GM23338 (cell line): ENCODE measurements at regions not wholly inside any gene's neighbourhood (a gene's known extent, or its start where the extent isn't known, plus 50 kb on each side); places are given as distances from the start of the nearest gene placed in this dataset.

ENCODE experiments used
- ATAC-seq: fragments of 200-7000 bp; cut with Tn5 transposase; 3 replicates; pipeline ENCODE4 v1.9.1; 2020
- DNase-seq: peaks from one replicate; pipeline ENCODE4 v3.0.0-alpha.2; 2015; ENCODE audit warnings: low spot score
- H2AFZ ChIP-seq: fragments of 200-600 bp; sonication (generic); 2 replicates; pipeline ENCODE4 v1.8.0; 2016; ENCODE audit warnings: antibody characterized with exemption, mild to moderate bottlenecking, moderate library complexity
- H3F3A ChIP-seq: fragments of 200-600 bp; sonication (generic); replicated peaks from 2 replicates; pipeline ENCODE4 v1.8.0; 2017; ENCODE audit warnings: antibody characterized with exemption, mixed run types, low read depth
- H3K27ac ChIP-seq: fragments of 200-600 bp; sonication (generic); 2 replicates; pipeline ENCODE4 v1.6.1; 2016; ENCODE audit warnings: low read depth
- H3K27me3 ChIP-seq: fragments of 200-600 bp; sonication (generic); 2 replicates; pipeline ENCODE4 v1.8.0; 2016; ENCODE audit warnings: mild to moderate bottlenecking, mixed run types, moderate library complexity; ENCODE audit not compliant: insufficient read depth
- H3K36me3 ChIP-seq: fragments of 200-600 bp; sonication (generic); 2 replicates; pipeline ENCODE4 v1.8.0; 2016; ENCODE audit warnings: mild to moderate bottlenecking; ENCODE audit not compliant: insufficient read depth
- H3K4me1 ChIP-seq: fragments of 200-600 bp; sonication (generic); 2 replicates; pipeline ENCODE4 v1.8.0; 2016; ENCODE audit warnings: mild to moderate bottlenecking, moderate library complexity; ENCODE audit not compliant: insufficient read depth
- H3K4me2 ChIP-seq: fragments of 200-600 bp; sonication (generic); 2 replicates; pipeline ENCODE4 v1.7.1; 2017; ENCODE audit warnings: mixed run types
- H3K4me3 ChIP-seq: fragments of 200-600 bp; sonication (generic); 2 replicates; pipeline ENCODE4 v1.6.1; 2016; ENCODE audit warnings: mixed run types
- H3K79me2 ChIP-seq: fragments of 200-600 bp; sonication (generic); replicated peaks from 2 replicates; pipeline ENCODE4 v1.8.0; 2017; ENCODE audit warnings: mild to moderate bottlenecking; ENCODE audit not compliant: insufficient read depth
- H3K9me2 ChIP-seq: fragments of 200-600 bp; sonication (generic); 2 replicates; pipeline ENCODE4 v1.8.0; 2017; ENCODE audit not compliant: insufficient read depth
- H4K20me1 ChIP-seq: fragments of 200-600 bp; sonication (generic); replicated peaks from 2 replicates; pipeline ENCODE4 v1.8.0; 2017; ENCODE audit warnings: mild to moderate bottlenecking; ENCODE audit not compliant: insufficient read depth
- H3K27ac Mint-ChIP-seq: 2 replicates; pipeline ENCODE4 v1.8.0; 2020; ENCODE audit warnings: inconsistent platforms, mild to moderate bottlenecking, moderate library complexity, mixed read lengths
- H3K27me3 Mint-ChIP-seq: 3 replicates; pipeline ENCODE4 v1.8.0; 2022; ENCODE audit warnings: low read depth, mild to moderate bottlenecking, moderate library complexity, mixed read lengths, inconsistent platforms; ENCODE audit not compliant: insufficient read depth, poor library complexity
- H3K36me3 Mint-ChIP-seq: 3 replicates; pipeline ENCODE4 v1.8.0; 2021; ENCODE audit warnings: low read depth, mild to moderate bottlenecking, inconsistent platforms, moderate library complexity, mixed read lengths
- H3K4me1 Mint-ChIP-seq: 3 replicates; pipeline ENCODE4 v1.8.0; 2020; ENCODE audit warnings: mild to moderate bottlenecking, inconsistent platforms, mixed read lengths
- H3K4me3 Mint-ChIP-seq: 3 replicates; pipeline ENCODE4 v1.8.0; 2021; ENCODE audit warnings: moderate library complexity, mild to moderate bottlenecking, inconsistent platforms, mixed read lengths
- H3K9me3 Mint-ChIP-seq: 3 replicates; pipeline ENCODE4 v1.8.0; 2020; ENCODE audit warnings: moderate library complexity, mild to moderate bottlenecking, inconsistent platforms, mixed read lengths
- ETS1 ChIP-seq: IDR thresholded peaks from 2 replicates; pipeline ENCODE4 v1.6.1; 2016; ENCODE audit warnings: antibody characterized with exemption
- EZH2 ChIP-seq: fragments of 200-600 bp; sonication (generic); IDR thresholded peaks from one replicate; pipeline ENCODE4 v1.8.0; 2017; ENCODE audit warnings: antibody characterized with exemption, mild to moderate bottlenecking, low read depth; ENCODE audit not compliant: unreplicated experiment
- EZH2phosphoT487 ChIP-seq: fragments of 200-600 bp; sonication (generic); IDR thresholded peaks from one replicate; pipeline ENCODE4 v1.8.1; 2018; ENCODE audit warnings: antibody characterized with exemption; ENCODE audit not compliant: unreplicated experiment
- JUNB ChIP-seq: IDR thresholded peaks from one replicate; pipeline ENCODE4 v1.6.1; 2016; ENCODE audit warnings: antibody characterized with exemption; ENCODE audit not compliant: unreplicated experiment
- NANOG ChIP-seq: IDR thresholded peaks from 2 replicates; pipeline ENCODE4 v1.6.1; 2016; ENCODE audit warnings: antibody characterized with exemption, borderline replicate concordance
- POLR2AphosphoS5 ChIP-seq: IDR thresholded peaks from 2 replicates; pipeline ENCODE4 v1.6.1; 2016; ENCODE audit warnings: antibody characterized with exemption, low read depth
- STAT1 ChIP-seq: IDR thresholded peaks from one replicate; pipeline ENCODE4 v1.6.1; 2016; ENCODE audit warnings: antibody characterized with exemption; ENCODE audit not compliant: unreplicated experiment
- ZNF114 ChIP-seq: fragments of 250-450 bp; sonication (Bioruptor Pico); IDR thresholded peaks from 2 replicates; pipeline ENCODE4 v1.5.0; 2020; ENCODE audit warnings: mild to moderate bottlenecking, moderate library complexity
- ZNF331 ChIP-seq: fragments of 250-450 bp; sonication (Bioruptor Pico); IDR thresholded peaks from 2 replicates; pipeline ENCODE4 v1.5.0; 2020; ENCODE audit warnings: low read depth, mild to moderate bottlenecking, moderate library complexity
- TF ChIP-seq, protein P1 (sequence below): IDR thresholded peaks from one replicate; pipeline ENCODE4 v1.6.1; 2018; ENCODE audit warnings: antibody characterized with exemption; ENCODE audit not compliant: unreplicated experiment
- TF ChIP-seq, protein P2 (sequence below), 2 experiments: fragments of 200-600 bp in 1 of 2; sonication (generic) in 1 of 2; conservative IDR thresholded peaks; 2 replicates each; pipeline versions ENCODE4 v1.5.1 to v1.6.1; 2016 to 2017; ENCODE audit warnings: antibody characterized with exemption in 2 of 2, low read depth in 2 of 2, mild to moderate bottlenecking in 2 of 2, moderate library complexity in 1 of 2

- TF ChIP-seq, protein P1, sequence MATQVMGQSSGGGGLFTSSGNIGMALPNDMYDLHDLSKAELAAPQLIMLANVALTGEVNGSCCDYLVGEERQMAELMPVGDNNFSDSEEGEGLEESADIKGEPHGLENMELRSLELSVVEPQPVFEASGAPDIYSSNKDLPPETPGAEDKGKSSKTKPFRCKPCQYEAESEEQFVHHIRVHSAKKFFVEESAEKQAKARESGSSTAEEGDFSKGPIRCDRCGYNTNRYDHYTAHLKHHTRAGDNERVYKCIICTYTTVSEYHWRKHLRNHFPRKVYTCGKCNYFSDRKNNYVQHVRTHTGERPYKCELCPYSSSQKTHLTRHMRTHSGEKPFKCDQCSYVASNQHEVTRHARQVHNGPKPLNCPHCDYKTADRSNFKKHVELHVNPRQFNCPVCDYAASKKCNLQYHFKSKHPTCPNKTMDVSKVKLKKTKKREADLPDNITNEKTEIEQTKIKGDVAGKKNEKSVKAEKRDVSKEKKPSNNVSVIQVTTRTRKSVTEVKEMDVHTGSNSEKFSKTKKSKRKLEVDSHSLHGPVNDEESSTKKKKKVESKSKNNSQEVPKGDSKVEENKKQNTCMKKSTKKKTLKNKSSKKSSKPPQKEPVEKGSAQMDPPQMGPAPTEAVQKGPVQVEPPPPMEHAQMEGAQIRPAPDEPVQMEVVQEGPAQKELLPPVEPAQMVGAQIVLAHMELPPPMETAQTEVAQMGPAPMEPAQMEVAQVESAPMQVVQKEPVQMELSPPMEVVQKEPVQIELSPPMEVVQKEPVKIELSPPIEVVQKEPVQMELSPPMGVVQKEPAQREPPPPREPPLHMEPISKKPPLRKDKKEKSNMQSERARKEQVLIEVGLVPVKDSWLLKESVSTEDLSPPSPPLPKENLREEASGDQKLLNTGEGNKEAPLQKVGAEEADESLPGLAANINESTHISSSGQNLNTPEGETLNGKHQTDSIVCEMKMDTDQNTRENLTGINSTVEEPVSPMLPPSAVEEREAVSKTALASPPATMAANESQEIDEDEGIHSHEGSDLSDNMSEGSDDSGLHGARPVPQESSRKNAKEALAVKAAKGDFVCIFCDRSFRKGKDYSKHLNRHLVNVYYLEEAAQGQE, result no peak
- no peak for TF ChIP-seq EZH2phosphoT487
- no peak for TF ChIP-seq JUNB
- TF ChIP-seq NANOG, result no peak
- no peak for TF ChIP-seq ETS1
- TF ChIP-seq ZNF331 (CRISPR knock-in tag), result no peak
- no peak for TF ChIP-seq STAT1
These were observed 196.2 kb upstream of the DYNLRB2 start (continued) for GRCh38 chr16:80344570-80344969.

DNA sequence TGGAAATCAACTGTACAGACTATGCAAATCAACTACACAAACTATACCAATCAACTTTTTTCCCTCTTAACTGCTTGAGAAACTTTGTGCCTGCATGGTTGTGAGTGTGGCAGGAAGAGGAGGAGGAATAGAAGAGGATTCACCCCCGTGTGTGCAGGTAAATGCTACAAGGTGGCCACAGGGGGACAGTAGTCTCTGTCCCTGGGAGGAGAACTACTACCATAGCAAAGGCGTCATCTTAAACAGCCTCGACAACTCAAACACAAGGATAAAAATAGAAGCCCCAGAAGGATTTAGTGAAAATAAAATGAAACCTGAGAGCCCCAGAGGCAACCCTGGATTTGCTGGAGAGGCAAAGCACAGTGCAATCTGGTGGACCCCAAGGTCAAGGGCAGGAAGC, 199.5 kb upstream of the DYNLRB2 start:
- TF ChIP-seq ZNF114 (no peak), JUNB (no peak), STAT1 (no peak), EZH2 (no peak), POLR2AphosphoS5 (no peak), NANOG (no peak), ETS1 (no peak)
- TF ChIP-seq, protein P2, sequence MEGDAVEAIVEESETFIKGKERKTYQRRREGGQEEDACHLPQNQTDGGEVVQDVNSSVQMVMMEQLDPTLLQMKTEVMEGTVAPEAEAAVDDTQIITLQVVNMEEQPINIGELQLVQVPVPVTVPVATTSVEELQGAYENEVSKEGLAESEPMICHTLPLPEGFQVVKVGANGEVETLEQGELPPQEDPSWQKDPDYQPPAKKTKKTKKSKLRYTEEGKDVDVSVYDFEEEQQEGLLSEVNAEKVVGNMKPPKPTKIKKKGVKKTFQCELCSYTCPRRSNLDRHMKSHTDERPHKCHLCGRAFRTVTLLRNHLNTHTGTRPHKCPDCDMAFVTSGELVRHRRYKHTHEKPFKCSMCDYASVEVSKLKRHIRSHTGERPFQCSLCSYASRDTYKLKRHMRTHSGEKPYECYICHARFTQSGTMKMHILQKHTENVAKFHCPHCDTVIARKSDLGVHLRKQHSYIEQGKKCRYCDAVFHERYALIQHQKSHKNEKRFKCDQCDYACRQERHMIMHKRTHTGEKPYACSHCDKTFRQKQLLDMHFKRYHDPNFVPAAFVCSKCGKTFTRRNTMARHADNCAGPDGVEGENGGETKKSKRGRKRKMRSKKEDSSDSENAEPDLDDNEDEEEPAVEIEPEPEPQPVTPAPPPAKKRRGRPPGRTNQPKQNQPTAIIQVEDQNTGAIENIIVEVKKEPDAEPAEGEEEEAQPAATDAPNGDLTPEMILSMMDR (conservative IDR thresholded peaks at IDR 0.05; ENCODE audit: low read depth in 2 of 2), result peak in 1 of 2 experiments; percentile 41; a peak in 2 of 4 replicates
- Mint-ChIP-seq H3K4me1 (peaks cover 4% of the 10 kb centered on the region; the same call in 2 of the 3 replicates), H3K27me3 (peaks cover 4% of the 10 kb centered on the region), H3K36me3 (no peaks in the 10 kb centered on the region), H3K27ac (no peak overlapping the region), H3K4me3 (no peak overlapping the region), H3K9me3 (no peaks in the 10 kb centered on the region)
- no peak overlapping the region for H3K4me2 ChIP-seq
- no peaks in the 10 kb centered on the region for H3K4me1 ChIP-seq
- no peak overlapping the region for H2AFZ ChIP-seq
- H3K27me3 ChIP-seq, result no peaks in the 10 kb centered on the region
- ATAC-seq, result no peak; the same call in 1 of the 3 replicates
- no peak overlapping the region for H3K4me3 ChIP-seq
- no peak for DNase-seq
- H3K36me3 ChIP-seq, result no peaks in the 10 kb centered on the region
- H3F3A ChIP-seq, result no peaks in the 10 kb centered on the region
- H4K20me1 ChIP-seq, result no peaks in the 10 kb centered on the region
- no peaks in the 10 kb centered on the region for H3K79me2 ChIP-seq
- H3K27ac ChIP-seq, result no peak overlapping the region
- H3K9me2 ChIP-seq, result no peaks in the 10 kb centered on the region; the same call in none of the 2 replicates
